ENCODE measurements at regions not wholly inside any gene's neighbourhood (a gene's known extent, or its start where the extent isn't known, plus 50 kb on each side); places are given as distances from the start of the nearest gene placed in this dataset.

GRCh38 chr10:9379183-9379582 is 1324.7 kb downstream of the GATA3 start:
- Histone ChIP-seq H3K9ac (ENCODE audit: control insufficient read depth, insufficient read depth, low read length) (no peak overlapping the region), H3K4me1 (ENCODE audit: control insufficient read depth, insufficient read depth, low read length) (no peaks in the 10 kb centered on the region), H3K36me3 (ENCODE audit: control insufficient read depth in 2 of 2, insufficient read depth in 2 of 2, low read length in 1 of 2) (no peaks in the 10 kb centered on the region), H4K20me1 (ENCODE audit: control insufficient read depth, insufficient read depth) (no peaks in the 10 kb centered on the region), H3K27me3 (replicated peaks in 1 of 2; ENCODE audit: control insufficient read depth in 2 of 2, insufficient read depth in 2 of 2, low read length in 1 of 2) (no peaks in the 10 kb centered on the region), H3K4me2 (ENCODE audit: control insufficient read depth, insufficient read depth) (no peak overlapping the region), H3K4me3 (no peak overlapping the region), H3K9me3 (replicated peaks; ENCODE audit: control insufficient read depth, insufficient read depth, low read length) (no peaks in the 10 kb centered on the region), H3K27ac (ENCODE audit: control insufficient read depth, insufficient read depth) (no peak overlapping the region), H3K79me2 (ENCODE audit: control insufficient read depth, insufficient read depth, low read length) (no peaks in the 10 kb centered on the region), H2AFZ (ENCODE audit: control insufficient read depth, low read depth, low read length) (no peak overlapping the region)
- TF ChIP-seq CBX3 (IDR thresholded peaks at IDR 0.05; ENCODE audit: borderline replicate concordance, low read depth): no peak
- no peak for TF ChIP-seq CBFB (IDR thresholded peaks at IDR 0.05; ENCODE audit: low read depth)
- TF ChIP-seq ETV6 (conservative IDR thresholded peaks at IDR 0.05 in 1 of 2, IDR thresholded peaks at IDR 0.05 in 1 of 2; ENCODE audit: borderline replicate concordance in 1 of 2, low read depth in 1 of 2): no peak
- TF ChIP-seq SREBF2 (IDR thresholded peaks at IDR 0.05; ENCODE audit: low read length): no peak
- no peak for TF ChIP-seq MTA3 (IDR thresholded peaks at IDR 0.05; ENCODE audit: borderline replicate concordance, low read length)
- no peak for TF ChIP-seq E2F4 (IDR thresholded peaks at IDR 0.05; ENCODE audit: low read depth, low read length)
- TF ChIP-seq PBX3 (IDR thresholded peaks at IDR 0.05; ENCODE audit: insufficient replicate concordance, low read depth, low read length): no peak
- TF ChIP-seq SPI1 (IDR thresholded peaks at IDR 0.05; ENCODE audit: borderline replicate concordance, insufficient read depth, low read depth, low read length): no peak
- TF ChIP-seq IRF5 (IDR thresholded peaks at IDR 0.05; ENCODE audit: borderline replicate concordance): no peak
- TF ChIP-seq DPF2 (IDR thresholded peaks at IDR 0.05): no peak
- no peak for TF ChIP-seq RCOR1 (conservative IDR thresholded peaks at IDR 0.05; ENCODE audit: low read depth, low read length)
- BruUV-seq (replicated peaks): no TSS peak
- ChIA-PET SMC1A (ENCODE audit: uncharacterized antibody, unreplicated experiment) (no interaction called here), CTCF (no interaction called here), RAD21 (ENCODE audit: unreplicated experiment) (no interaction called here), POLR2A (no interaction called here)
- in situ Hi-C loops (cut with MboI) (no loop called here), intact Hi-C loops (cut with micrococcal nuclease; ENCODE audit: unreplicated experiment) (no loop called here)
- 74% methylated on average over 15 of the region's 15 CpGs for WGBS (ENCODE audit: insufficient coverage, insufficient replicate concordance, low lambda C conversion rate, missing lambda C conversion rate)
- FAIRE-seq: no peak
- DNase-seq (ENCODE audit: low read depth, low spot score): no peak
- ATAC-seq: no peak
